Fibroblast of lung (primary cell): ENCODE measurements at regions not wholly inside any gene's neighbourhood (a gene's known extent, or its start where the extent isn't known, plus 50 kb on each side); places are given as distances from the start of the nearest gene placed in this dataset.
A peak's percentile ranks its signal among the peaks of the same experiment; 100 is the strongest.
"Not testable (repeated sequence)": the region's sequence is repeated elsewhere in the genome, so short reads cannot be mapped to it uniquely, and the experiment has no call there.

Source experiments
- DNase-seq, 2 donors: peaks; one replicate each; pipeline versions ENCODE4 v3.0.0 to v3.0.0-alpha.2; 2010; ENCODE audit warnings: low read depth in 2 of 2
- H2AFZ ChIP-seq: 2 replicates; pipeline ENCODE4 v1.5.1; 2012; ENCODE audit warnings: low read length, control low read depth, inconsistent platforms
- H3K27ac ChIP-seq: 2 replicates; pipeline ENCODE4 v1.5.1; 2011; ENCODE audit warnings: low read length, control low read depth; ENCODE audit not compliant: insufficient read depth
- H3K27me3 ChIP-seq: 2 replicates; pipeline ENCODE4 v1.5.1; 2011; ENCODE audit warnings: mild to moderate bottlenecking, low read length; ENCODE audit not compliant: control insufficient read depth, insufficient read depth
- H3K36me3 ChIP-seq: 2 replicates; pipeline ENCODE4 v1.5.1; 2011; ENCODE audit warnings: low read length; ENCODE audit not compliant: control insufficient read depth, insufficient read depth
- H3K4me1 ChIP-seq: 2 replicates; pipeline ENCODE4 v1.5.1; 2011; ENCODE audit warnings: low read length; ENCODE audit not compliant: control insufficient read depth, insufficient read depth; ENCODE audit errors: extremely low read depth
- H3K4me2 ChIP-seq: 2 replicates; pipeline ENCODE4 v1.5.1; 2011; ENCODE audit warnings: low read length, control low read depth; ENCODE audit not compliant: insufficient read depth; ENCODE audit errors: extremely low read depth
- H3K4me3 ChIP-seq, 4 experiments: fragments of 200-600 bp in 1 of 4; sonication (generic) in 1 of 4; replicated peaks in 1 of 4; 2 replicates each; pipeline ENCODE4 v1.5.1; 2011 to 2016; ENCODE audit warnings: low read length in 4 of 4, low read depth in 3 of 4, mild to moderate bottlenecking in 3 of 4, control low read depth in 2 of 4, inconsistent platforms in 1 of 4, mixed read lengths in 1 of 4; ENCODE audit not compliant: insufficient read depth in 1 of 4; ENCODE audit errors: control extremely low read depth in 1 of 4
- H3K79me2 ChIP-seq: 2 replicates; pipeline ENCODE4 v1.5.1; 2012; ENCODE audit warnings: mild to moderate bottlenecking, low read length, inconsistent platforms; ENCODE audit not compliant: control insufficient read depth, insufficient read depth
- H3K9ac ChIP-seq: 2 replicates; pipeline ENCODE4 v1.5.1; 2011; ENCODE audit warnings: mild to moderate bottlenecking, low read length, control low read depth; ENCODE audit not compliant: insufficient read depth
- H3K9me3 ChIP-seq: 2 replicates; pipeline ENCODE4 v1.5.1; 2012; ENCODE audit warnings: low read depth, low read length; ENCODE audit not compliant: control insufficient read depth, insufficient read depth
- H4K20me1 ChIP-seq: 2 replicates; pipeline ENCODE4 v1.5.1; 2011; ENCODE audit warnings: low read length; ENCODE audit not compliant: control insufficient read depth, insufficient read depth; ENCODE audit errors: extremely low read depth
- CTCF ChIP-seq, 2 donors: IDR thresholded peaks in 1 of 2; conservative IDR thresholded peaks in 1 of 2; 1 replicate in 1 of 2; 2 replicates in 1 of 2; pipeline ENCODE4 v1.5.1; 2011 to 2012; ENCODE audit warnings: low read length in 2 of 2, control low read depth in 1 of 2, inconsistent platforms in 1 of 2, low read depth in 1 of 2, mild to moderate bottlenecking in 1 of 2
- EZH2 ChIP-seq: IDR thresholded peaks from 2 replicates; pipeline ENCODE4 v1.5.1; 2012; ENCODE audit warnings: low read length, control low read depth, mild to moderate bottlenecking; ENCODE audit errors: missing control alignments

DNA sequence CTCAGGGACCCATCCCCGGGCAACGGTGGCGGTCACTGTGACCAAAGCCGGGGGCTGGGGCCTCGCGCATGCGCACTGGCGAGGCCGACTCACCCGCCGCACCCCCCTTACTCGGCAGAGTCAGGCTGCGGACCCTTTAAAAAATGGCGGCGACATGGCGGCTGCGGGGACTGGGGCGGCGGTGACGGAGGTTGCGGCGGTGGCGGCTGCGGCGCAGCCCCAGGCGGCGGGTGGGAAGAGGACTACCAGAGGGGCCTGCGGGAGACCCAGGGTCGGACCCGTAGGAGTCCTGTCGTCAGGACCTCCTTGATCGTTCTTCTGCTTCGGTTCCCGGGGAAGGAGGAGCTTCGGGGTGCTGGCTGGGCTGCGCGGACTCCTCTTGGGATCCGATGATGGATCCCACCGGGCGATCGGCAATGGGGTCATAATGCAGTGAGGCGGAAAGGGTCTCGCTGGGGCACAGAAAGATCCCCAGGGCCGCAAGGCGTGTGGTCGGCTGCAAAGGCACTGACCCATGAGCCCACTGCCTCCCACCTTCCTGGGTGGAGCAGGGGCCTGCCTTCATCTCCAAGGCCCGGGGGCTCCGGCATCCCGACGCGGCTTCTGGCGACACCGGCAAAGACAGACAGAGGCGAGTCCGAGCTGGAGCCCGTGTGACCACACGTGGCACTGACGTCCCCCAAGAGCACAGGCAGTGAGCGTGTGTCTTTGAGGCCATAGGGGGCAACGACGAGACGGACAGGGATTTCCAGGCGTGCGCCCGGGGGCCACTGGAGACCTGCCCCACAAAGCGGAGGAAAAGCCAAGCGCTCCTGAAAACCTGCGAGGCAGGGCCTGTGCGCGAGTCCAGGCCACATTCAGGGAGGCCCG lies 1172.7 kb upstream of the PCDH10 start:
- not testable (repeated sequence) for H3K4me2 ChIP-seq, H3K9me3 ChIP-seq, H2AFZ ChIP-seq, H3K79me2 ChIP-seq, DNase-seq, H3K27ac ChIP-seq, H3K36me3 ChIP-seq, H3K27me3 ChIP-seq, H3K4me1 ChIP-seq, H4K20me1 ChIP-seq, H3K9ac ChIP-seq
- H3K4me3 ChIP-seq, result peak overlapping the region in 1 of 4 experiments; percentile 53

DNA sequence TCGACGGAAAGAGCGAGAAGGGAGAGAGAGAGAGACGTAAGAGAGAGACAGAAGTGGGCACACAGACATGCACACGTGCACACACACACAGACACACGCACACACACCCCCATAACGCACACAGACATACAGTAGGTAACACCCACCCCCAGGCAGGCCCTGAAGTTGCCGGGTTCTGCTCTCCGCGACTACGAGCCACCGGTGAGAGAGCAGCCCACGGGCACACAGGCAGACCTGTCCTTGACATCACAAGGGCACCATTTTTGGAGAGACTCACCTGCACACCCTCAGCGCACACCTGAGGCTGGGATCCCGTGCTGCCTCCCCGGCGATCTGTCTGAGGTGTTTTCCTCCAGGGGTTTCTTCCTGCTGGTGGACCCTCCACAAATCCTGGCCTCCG lies 1171.0 kb upstream of the PCDH10 start:
- no peaks in the 10 kb centered on the region for H3K4me1 ChIP-seq
- no peaks in the 10 kb centered on the region for H4K20me1 ChIP-seq
- no peaks in the 10 kb centered on the region for H3K27me3 ChIP-seq
- H3K4me2 ChIP-seq, result no peak overlapping the region
- TF ChIP-seq CTCF (conservative IDR thresholded peaks at IDR 0.05 in 1 of 2, IDR thresholded peaks at IDR 0.05 in 1 of 2; ENCODE audit: low read depth in 1 of 2, low read length in 2 of 2) (no peak), EZH2 (no peak)
- no peak overlapping the region for H3K4me3 ChIP-seq
- no peaks in the 10 kb centered on the region for H3K9me3 ChIP-seq
- no peak overlapping the region for H3K9ac ChIP-seq
- H3K79me2 ChIP-seq, result no peaks in the 10 kb centered on the region
- no peak for DNase-seq
- no peak overlapping the region for H3K27ac ChIP-seq
- no peak overlapping the region for H2AFZ ChIP-seq
- H3K36me3 ChIP-seq, result no peaks in the 10 kb centered on the region

DNA sequence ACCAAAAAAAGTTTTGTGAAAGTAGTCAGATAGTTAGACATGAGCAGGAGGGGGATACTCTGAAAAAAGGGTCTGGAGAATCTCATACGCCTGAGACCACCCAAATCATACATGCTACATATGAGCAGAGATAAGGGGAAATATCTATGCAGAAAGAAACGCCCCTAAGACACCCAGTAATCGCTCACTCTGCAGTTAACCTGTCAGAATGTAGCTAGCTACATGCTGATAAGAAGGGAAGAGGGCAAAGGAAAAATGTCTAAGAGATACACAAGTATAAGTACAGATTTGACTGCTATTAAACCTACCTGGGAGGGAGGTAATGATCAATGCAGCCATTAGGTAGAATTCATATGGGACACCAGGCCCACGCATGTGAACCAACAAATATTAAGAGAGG lies 1159.5 kb upstream of the PCDH10 start:
- Histone ChIP-seq H4K20me1 (no peaks in the 10 kb centered on the region), H3K27me3 (no peaks in the 10 kb centered on the region)
- DNase-seq, result no peak

More for the DNA sequence above, 1159.5 kb upstream of the PCDH10 start:
- Histone ChIP-seq H3K36me3 (no peaks in the 10 kb centered on the region), H3K27ac (no peak overlapping the region), H3K4me1 (no peaks in the 10 kb centered on the region), H3K4me3 (no peak overlapping the region), H3K9me3 (no peaks in the 10 kb centered on the region), H3K4me2 (no peak overlapping the region), H2AFZ (no peak overlapping the region), H3K79me2 (no peaks in the 10 kb centered on the region), H3K9ac (no peak overlapping the region)
- no peak for TF ChIP-seq CTCF (conservative IDR thresholded peaks at IDR 0.05 in 1 of 2, IDR thresholded peaks at IDR 0.05 in 1 of 2; ENCODE audit: low read depth in 1 of 2, low read length in 2 of 2)
